ENCODE measurements at regions not wholly inside any gene's neighbourhood (a gene's known extent, or its start where the extent isn't known, plus 50 kb on each side); places are given as distances from the start of the nearest gene placed in this dataset.
"Not testable (repeated sequence)": the region's sequence is repeated elsewhere in the genome, so short reads cannot be mapped to it uniquely, and the experiment has no call there.

- 57 to 76% methylated on average over 2 of the region's 2 CpGs for WGBS, 2 donors
Measured at GRCh38 chr5:122668552-122668951, 106.3 kb upstream of the SNX2 start.

GRCh38 chr5:122669709-122670108 lies 105.2 kb upstream of the SNX2 start:
- H3K27me3 ChIP-seq (ENCODE audit: control insufficient read depth in 3 of 3, insufficient read depth in 3 of 3, low read length in 2 of 3); DNase-seq; H3K9ac ChIP-seq (ENCODE audit: insufficient read depth in 1 of 2, low read length in 2 of 2); ATAC-seq (ENCODE audit: insufficient read depth, low FRiP score); H3K4me1 ChIP-seq (ENCODE audit: control insufficient read depth in 5 of 5, insufficient read depth in 5 of 5, low read length in 5 of 5); H3K9me3 ChIP-seq (ENCODE audit: control insufficient read depth in 4 of 4, insufficient read depth in 3 of 4, low read length in 3 of 4); H3K27ac ChIP-seq (ENCODE audit: low read depth in 1 of 2, low read length in 1 of 2); H3K36me3 ChIP-seq (ENCODE audit: control insufficient read depth in 4 of 4, insufficient read depth in 4 of 4, low read length in 4 of 4); H3K4me3 ChIP-seq: not testable (repeated sequence)
- 48 to 95% methylated on average over 1 of the region's 1 CpG for WGBS, 2 donors

More at GRCh38 chr5:122668552-122668951, 106.3 kb upstream of the SNX2 start:
- Histone ChIP-seq H3K27ac (ENCODE audit: low read depth in 1 of 2, low read length in 1 of 2) (no peak overlapping the region), H3K36me3 (ENCODE audit: control insufficient read depth in 4 of 4, insufficient read depth in 4 of 4, low read length in 4 of 4) (no peaks in the 10 kb centered on the region), H3K9me3 (ENCODE audit: control insufficient read depth in 4 of 4, insufficient read depth in 3 of 4, low read length in 3 of 4) (no peaks in the 10 kb centered on the region), H3K4me1 (ENCODE audit: control insufficient read depth in 5 of 5, insufficient read depth in 5 of 5, low read length in 5 of 5) (no peaks in the 10 kb centered on the region), H3K9ac (ENCODE audit: insufficient read depth in 1 of 2, low read length in 2 of 2) (no peak overlapping the region), H3K4me3 (no peak overlapping the region), H3K27me3 (ENCODE audit: control insufficient read depth in 3 of 3, insufficient read depth in 3 of 3, low read length in 2 of 3) (no peaks in the 10 kb centered on the region)
- DNase-seq (no peak), ATAC-seq (ENCODE audit: insufficient read depth, low FRiP score) (no peak)
- no peak for TF ChIP-seq CTCF (IDR thresholded peaks at IDR 0.05; ENCODE audit: control extremely low read depth, extremely low read depth)

- H3K9me3 ChIP-seq (ENCODE audit: control insufficient read depth in 4 of 4, insufficient read depth in 3 of 4, low read length in 3 of 4), result no peaks in the 10 kb centered on the region
- 87 to 88% methylated on average over 3 of the region's 3 CpGs for WGBS, 2 donors
- no peak overlapping the region for H3K9ac ChIP-seq (ENCODE audit: insufficient read depth in 1 of 2, low read length in 2 of 2)
- H3K4me1 ChIP-seq (ENCODE audit: control insufficient read depth in 5 of 5, insufficient read depth in 5 of 5, low read length in 5 of 5), result no peaks in the 10 kb centered on the region
- DNase-seq (no peak), ATAC-seq (ENCODE audit: insufficient read depth, low FRiP score) (no peak)
- no peaks in the 10 kb centered on the region for H3K36me3 ChIP-seq (ENCODE audit: control insufficient read depth in 4 of 4, insufficient read depth in 4 of 4, low read length in 4 of 4)
- H3K4me3 ChIP-seq, result no peak overlapping the region
- no peak for TF ChIP-seq CTCF (IDR thresholded peaks at IDR 0.05; ENCODE audit: control extremely low read depth, extremely low read depth)
- no peaks in the 10 kb centered on the region for H3K27me3 ChIP-seq (ENCODE audit: control insufficient read depth in 3 of 3, insufficient read depth in 3 of 3, low read length in 2 of 3)
- H3K27ac ChIP-seq (ENCODE audit: low read depth in 1 of 2, low read length in 1 of 2), result no peak overlapping the region
Measured at GRCh38 chr5:122673343-122673742, 101.5 kb upstream of the SNX2 start.

- no peak overlapping the region for H3K9ac ChIP-seq (ENCODE audit: insufficient read depth in 1 of 2, low read length in 2 of 2)
- no peaks in the 10 kb centered on the region for H3K27me3 ChIP-seq (ENCODE audit: control insufficient read depth in 3 of 3, insufficient read depth in 3 of 3, low read length in 2 of 3)
- no peaks in the 10 kb centered on the region for H3K4me1 ChIP-seq (ENCODE audit: control insufficient read depth in 5 of 5, insufficient read depth in 5 of 5, low read length in 5 of 5)
- H3K27ac ChIP-seq (ENCODE audit: low read depth in 1 of 2, low read length in 1 of 2), result no peak overlapping the region
- H3K4me3 ChIP-seq, result no peak overlapping the region
- DNase-seq, result no peak
- ATAC-seq (ENCODE audit: insufficient read depth, low FRiP score), result no peak
- H3K36me3 ChIP-seq (ENCODE audit: control insufficient read depth in 4 of 4, insufficient read depth in 4 of 4, low read length in 4 of 4), result no peaks in the 10 kb centered on the region
- no peaks in the 10 kb centered on the region for H3K9me3 ChIP-seq (ENCODE audit: control insufficient read depth in 4 of 4, insufficient read depth in 3 of 4, low read length in 3 of 4)
- no peak for TF ChIP-seq CTCF (IDR thresholded peaks at IDR 0.05; ENCODE audit: control extremely low read depth, extremely low read depth)
- WGBS, 2 donors, result 90 to 95% methylated on average over 1 of the region's 1 CpG
Measured at GRCh38 chr5:122674385-122674784, 100.5 kb upstream of the SNX2 start.

All from lung (tissue), 11 donors.